DLD1 (cell line): ENCODE measurements at regions not wholly inside any gene's neighbourhood (a gene's known extent, or its start where the extent isn't known, plus 50 kb on each side); places are given as distances from the start of the nearest gene placed in this dataset.
"Not testable (repeated sequence)": the region's sequence is repeated elsewhere in the genome, so short reads cannot be mapped to it uniquely, and the experiment has no call there.

Source experiments
- in situ Hi-C: cut with HindIII; loops from 2 replicates; pipeline ENCODE4 v1.10.0; 2017; ENCODE audit warnings: low sequenced_read_pairs

DNA sequence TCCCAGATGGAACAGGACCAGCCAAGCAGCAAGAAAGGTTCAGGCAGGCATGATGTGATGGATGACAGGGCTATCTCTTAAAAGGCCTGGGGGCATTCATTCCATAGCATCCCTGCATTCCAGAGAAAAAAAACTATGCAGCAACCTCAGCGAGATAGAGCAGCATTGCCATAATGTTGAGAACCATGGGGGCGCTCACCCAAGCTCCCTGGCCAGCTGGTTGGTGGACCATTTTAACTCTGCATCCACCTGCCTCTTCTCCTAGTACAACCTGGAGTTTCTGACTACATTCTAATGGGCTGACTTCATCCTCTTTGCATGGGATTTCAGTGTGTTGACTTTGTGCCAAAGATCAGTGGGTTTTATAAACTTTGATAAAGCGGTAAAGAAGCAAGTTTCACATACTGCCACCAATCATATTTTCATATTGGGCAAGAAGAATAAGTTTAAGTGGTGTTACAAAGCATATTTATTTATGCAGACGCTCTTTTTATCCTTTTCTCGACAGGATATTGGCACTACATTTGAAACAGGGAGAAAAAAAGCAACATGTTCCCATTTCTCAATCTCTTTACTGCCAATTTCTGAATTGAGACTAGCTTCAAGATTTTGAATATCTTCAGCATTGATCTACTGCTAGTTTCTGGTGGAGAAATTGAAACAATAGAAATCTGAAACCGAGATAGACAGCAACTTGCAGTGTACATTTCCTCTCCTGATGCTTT, 378.3 kb upstream of the WWC1 start:
- in situ Hi-C loops = no loop called here

DNA sequence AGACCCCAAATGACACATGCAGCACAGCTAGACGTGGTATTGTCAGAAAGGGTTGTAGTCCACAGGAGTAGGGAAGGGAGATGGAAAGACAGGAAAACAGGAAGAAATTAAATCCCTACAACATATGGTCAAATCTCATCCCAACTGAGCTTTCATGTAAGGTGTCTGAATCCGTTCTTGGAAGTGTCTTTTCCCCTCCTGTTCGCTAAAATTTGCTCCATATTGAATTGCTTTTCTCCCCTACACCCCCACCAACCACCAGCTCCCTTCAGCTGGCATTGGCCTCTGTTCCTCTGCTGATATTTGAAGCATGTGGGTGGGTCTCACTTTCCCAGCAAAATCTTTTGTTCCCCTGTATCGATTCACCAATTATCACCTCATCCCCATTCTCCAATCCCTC, 376.2 kb upstream of the WWC1 start:
- in situ Hi-C loops = loop anchor here (5.0 kb wide), 1 partner anchor 62 kb away; no protein-coding TSS in a partner anchor

DNA sequence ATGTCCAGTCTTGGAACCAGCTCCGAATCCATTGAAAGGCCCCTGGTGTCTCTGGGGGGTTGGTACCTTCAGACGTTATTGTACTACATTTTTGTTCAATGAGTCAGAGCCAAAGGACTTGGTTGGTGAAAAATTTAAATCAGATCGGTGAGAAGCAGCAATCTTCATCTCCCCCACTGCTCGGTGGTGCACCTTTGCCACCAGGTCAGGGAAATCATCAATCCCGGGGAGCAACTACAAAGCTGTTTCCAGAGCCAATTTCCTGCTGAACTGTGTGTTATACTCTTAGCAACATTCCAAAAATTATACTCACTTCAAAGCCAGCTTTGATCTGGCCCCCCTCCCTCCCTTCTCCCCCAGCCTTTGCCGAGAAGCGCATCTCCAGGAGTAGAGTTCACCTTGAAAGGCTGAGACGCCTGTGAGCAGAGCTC, 375.2 kb upstream of the WWC1 start:
- in situ Hi-C loops = loop anchor here (5.0 kb wide), 1 partner anchor 61 kb away; no protein-coding TSS in a partner anchor

DNA sequence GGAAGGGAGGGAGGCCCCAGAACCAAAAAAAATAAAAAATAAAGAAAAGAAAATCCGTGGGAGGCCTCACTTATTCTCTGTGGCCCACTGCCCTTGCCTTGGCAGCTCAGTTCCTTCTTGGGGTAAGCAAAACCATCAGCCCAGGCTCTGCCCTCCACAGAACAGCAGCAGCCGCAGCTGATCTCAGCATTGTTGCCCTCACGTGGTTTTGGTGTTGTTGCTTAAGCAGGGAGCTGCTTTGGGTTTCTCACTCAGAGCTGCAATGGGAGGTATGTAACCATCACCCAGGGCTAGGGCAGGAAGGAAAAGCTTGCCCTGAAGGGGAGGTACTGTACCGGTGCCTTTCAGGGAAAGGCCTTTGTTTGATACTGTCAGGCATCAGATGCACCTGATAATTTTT, 374.7 kb upstream of the WWC1 start:
- in situ Hi-C loops = loop anchor here (5.0 kb wide), 1 partner anchor 61 kb away; no protein-coding TSS in a partner anchor

DNA sequence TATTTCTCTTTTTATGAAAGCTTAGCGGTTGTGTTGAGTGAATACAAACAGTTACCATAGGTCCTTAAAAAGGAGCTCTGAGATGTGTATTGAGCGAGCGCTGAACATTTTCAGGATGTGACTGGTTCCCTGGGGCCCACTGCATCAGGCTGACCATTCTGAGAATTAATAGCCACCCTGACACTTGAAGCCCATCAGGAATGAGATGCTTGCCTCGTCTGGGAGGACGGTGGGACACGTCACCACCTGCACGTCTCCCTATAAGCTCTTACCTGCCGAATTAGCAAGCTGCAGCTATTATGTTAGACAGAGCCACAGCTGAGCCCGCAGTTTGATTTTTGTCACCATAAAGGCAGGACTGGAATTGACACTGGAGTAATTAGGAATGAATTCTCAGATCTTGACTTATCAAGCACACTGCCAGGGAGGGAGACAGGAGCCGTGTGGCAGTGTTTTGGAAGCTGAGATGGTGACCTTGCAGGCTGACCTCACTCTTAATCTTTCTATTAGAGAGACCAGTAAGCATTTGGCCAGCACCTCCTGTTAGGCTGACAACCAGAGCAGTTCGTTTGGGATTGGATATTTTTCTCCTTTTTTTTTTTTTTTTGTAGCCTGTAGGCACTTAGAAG, 373.1 kb upstream of the WWC1 start:
- in situ Hi-C loops = loop anchor here (5.0 kb wide), 1 partner anchor 59 kb away; no protein-coding TSS in a partner anchor

DNA sequence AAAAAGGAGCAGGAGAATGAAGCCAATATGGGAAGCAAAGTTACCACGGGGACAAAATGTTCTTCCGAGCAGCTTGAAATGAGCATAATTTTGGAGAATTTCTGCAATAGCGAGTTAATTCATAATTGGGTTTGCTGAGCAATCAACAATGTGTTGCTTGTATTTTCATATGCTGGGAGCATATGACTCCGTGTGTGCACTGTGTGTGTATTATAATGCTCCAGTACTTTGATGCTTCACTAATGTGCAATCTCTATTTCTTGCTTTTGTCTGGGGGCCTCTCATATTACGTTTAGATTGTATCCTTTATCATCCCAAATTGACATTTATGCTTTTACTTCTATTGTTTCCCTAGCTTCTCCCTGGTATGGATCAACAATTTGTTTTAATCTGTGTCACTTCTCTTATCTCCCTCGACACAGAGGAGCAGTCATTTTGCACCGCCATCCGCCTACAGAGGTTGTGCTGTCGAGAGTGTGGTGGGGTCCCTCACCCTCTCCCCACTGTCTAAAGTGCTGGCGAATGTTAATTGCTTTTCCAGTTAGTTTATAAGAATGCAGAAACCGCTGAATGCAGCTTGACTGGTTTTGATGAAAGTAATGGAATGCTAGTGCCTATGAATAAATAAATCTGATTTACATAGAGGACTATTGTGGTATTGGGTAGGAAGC, 372.5 kb upstream of the WWC1 start:
- in situ Hi-C loops = loop anchor here (5.0 kb wide), 1 partner anchor 58 kb away; no protein-coding TSS in a partner anchor

DNA sequence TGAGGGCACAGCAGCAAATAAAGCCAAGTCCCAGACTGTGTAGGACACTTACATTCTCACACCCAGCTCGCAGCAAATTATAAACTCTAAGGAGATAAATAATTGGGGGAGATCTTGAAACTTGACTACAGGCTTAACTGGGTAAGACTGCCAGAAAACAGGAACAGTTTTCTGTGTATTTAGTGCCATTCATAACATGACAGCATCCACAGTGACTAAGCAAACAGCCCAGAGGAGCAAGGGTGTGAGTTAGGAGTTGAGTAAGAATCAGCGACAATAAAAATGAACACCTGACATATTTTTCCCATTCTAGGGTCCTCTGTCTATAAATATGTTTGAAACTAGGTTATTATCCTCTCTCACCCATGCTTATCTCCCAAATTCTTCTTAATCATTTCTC, 370.9 kb upstream of the WWC1 start:
- in situ Hi-C loops = no loop called here

DNA sequence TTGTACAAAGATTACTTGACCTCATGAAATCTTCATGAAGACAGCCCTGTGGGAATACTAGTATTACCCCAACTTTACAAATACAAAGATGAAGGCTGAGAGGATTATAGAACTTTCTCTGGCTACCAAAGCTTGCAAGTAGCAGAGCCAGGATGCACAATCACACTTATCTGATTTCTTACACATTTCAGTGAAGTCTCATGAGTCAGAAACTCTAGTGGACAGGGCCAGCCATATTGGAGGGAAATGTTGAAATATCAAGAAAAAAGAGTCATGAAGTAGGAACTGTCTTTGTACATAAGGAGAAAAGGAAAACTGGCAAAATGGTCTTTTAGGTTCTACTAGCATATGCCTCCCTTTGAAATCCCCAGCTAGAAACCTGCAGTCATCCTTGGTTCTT, 369.6 kb upstream of the WWC1 start:
- in situ Hi-C loops = no loop called here

DNA sequence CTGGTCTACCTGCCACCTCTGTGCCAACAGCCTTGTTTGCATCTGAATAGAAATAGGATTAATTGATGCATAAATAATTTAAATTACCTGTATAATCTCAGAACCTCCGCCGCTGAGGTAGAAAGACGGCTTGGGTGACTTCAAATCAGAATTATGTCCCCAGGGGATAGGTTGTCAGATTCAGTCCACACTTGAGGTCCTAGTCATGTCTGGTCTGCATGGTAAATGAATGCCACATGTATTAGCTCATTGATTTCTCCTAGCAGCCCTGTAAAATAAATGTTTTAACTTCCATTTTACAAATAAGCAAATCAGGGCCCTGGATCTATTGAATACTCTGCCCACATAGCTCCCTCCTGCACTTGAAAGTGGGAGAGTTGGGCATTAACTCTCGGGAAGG, 368.0 kb upstream of the WWC1 start:
- in situ Hi-C loops = no loop called here

DNA sequence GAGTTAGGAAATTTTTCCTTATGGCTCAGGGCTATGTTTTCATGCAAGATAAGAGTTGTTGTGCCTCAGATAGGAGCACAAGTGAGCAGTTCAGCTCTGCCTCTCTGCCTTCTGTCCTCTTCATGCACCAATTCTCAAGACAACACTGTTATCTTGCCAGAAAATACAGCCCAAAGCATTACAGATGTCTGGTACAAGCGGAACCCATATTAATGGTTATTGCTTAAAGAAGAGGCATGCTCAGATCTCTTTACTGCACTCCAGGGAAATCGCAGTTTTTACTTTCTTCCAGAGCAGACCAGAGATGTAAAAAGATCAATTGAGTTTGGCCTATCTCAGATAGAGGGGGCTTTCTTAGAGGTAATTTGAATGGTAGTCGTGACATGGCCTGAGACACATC, 361.6 kb upstream of the WWC1 start:
- in situ Hi-C loops = no loop called here

DNA sequence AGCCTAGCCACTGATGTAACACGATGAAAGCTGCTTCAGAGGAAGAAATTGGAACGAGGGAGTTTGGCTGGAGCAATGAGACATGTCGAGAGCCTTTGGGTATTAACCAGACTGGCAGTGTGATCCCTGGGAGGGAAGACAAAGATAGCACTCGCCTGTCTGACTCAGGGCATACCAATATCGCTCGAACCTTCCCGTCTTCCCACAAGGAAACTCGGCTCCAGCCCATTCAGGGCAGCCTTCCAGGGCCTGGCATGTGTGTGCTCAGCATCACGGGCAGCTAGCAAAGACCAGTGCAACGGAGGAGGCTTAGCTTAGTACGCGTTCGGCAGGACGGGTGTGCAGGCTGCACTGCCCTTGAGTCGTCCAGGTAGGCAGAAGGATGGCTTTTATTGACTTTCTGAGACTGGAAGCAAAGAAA, 356.9 kb upstream of the WWC1 start:
- in situ Hi-C loops = no loop called here

DNA sequence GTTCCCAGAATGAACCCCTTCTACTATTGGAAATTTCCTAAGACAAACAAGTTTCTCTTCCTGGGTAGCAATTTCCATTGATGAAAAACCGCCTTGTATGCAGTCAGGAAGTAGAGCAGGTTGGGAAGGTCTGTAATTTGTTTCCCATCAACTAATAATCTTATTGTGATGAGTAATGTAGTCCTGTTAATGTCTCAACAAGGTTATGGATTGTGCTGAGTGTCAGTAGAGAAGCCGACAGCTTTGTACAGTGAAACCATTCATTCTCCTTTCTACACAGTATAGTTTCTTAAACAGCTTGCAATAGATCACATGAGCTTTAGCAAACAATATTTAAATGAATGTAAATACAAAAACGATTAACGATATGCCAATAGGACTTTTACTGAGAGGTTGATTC, 355.4 kb upstream of the WWC1 start:
- in situ Hi-C loops = no loop called here

DNA sequence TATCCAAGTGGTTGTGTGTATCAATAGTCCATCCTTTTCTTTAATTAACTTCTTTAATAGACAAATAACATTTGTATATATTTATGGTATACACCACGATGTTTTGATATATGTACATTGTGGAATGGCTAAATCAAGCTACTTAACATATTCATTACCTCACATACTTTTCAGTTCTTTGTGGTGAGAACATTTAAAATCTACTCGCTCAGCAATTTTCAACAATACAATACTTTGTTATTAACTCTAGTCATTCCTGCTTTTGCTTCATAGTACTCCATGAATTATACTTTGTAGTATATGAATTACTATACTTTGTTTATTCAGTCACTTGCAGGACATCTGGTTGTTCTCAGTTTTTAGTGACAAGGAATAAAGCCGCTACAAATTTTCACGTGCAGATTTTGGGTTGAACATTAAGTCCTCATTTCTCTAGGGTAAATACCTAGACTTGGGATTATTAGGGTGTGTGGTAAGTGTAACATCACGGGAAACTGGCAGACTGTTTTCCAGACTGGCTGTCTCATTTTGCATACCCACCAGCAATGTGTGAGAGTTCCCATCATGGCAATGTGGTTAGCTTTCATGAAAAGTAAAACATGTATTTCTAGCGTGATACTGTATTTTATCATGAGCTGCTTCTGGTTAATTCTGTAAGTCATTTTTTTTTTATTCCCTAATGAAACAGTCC, 354.4 kb upstream of the WWC1 start:
- in situ Hi-C loops = no loop called here

DNA sequence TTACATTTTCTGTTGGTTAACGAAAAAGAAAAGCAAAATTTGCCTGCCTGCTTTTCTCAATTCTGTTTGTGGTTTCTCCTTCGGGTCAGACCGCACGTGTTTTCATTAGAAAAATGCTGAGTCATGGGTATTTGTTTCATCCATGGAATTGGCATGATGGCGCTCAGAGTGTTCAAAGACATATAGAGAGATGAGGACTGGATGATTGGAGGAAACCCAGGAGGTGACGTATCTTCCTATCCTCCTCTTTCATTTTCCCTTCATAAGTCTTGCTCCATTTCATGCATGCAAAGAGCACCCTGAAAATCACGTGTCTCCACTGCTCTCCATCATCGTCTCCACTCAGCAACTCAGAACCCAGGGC, 353.8 kb upstream of the WWC1 start:
- in situ Hi-C loops = no loop called here

DNA sequence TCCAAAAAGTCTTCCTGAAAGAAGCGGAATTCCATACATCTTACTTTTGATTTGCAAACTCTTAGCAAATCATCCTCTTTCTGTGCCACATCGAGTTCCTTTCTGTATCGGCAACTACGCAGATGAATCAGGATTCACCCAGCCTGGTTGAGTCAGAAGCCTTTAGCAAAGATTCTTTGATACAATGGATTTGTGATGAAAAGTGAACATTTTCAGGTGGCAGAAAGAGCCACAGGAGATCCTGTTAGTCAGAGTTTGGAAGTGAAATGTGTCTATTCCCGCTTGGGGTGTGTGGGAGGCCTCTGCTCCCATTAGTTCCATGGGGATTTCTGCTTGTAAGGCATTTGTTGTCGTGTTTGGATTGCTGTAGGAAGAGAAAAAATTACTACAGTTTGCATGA, 351.8 kb upstream of the WWC1 start:
- in situ Hi-C loops = no loop called here

DNA sequence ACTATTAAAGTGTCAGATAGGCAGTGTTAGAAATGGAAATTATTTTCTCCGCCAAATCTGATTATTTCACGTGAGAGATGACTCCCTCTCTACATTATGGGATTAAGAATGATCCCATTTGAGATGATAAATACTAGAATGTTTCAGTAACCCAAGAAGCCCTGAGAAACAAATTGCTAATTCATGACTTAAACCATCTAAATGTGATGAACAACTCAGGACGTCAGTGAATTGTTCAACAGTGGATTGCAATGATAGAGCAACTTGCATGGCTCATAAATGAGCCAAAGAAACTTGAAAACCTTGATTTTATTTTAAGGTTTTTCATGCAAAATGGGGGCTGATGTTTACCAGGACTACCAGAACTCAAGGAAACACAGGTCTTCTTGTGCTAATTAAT, 350.5 kb upstream of the WWC1 start:
- in situ Hi-C loops = no loop called here

DNA sequence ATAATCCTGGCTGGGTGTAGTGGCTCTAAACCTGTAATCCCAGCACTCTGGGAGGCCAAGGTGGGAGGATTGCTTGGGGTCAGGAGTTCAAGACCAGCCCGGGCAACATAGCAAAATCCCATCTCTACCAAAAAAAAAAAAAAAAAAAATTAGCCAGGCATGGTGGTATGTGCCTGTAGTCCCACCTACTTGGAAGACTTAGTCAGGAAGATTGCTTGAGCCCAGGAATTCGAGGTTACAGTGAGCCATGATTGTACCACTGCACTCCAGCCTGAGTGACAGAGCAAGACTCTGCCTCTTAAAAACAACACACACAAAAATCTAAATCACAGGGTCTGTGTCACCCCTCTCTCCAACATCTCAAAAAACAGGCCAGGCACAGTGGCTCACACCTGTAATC, 349.9 kb upstream of the WWC1 start:
- in situ Hi-C loops = not testable (repeated sequence)

DNA sequence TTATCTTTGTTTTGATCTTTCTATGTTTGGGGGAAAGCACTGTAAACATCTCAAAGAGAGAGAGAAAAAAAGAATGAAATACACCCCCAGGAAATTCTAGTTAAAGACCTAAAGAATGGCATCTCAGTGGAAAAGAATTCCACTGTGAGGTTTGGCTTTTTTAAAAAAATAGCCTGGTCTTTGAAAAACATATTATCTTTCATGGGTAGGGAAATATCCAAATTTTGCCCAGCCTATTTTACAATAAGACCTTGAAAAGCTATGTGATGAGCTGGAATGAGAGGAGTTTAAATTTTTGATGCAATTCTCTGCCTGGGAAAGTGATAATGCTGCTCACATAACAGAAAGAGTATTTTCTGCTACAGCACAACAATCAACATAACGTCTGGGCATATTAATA, 348.1 kb upstream of the WWC1 start:
- in situ Hi-C loops = no loop called here

DNA sequence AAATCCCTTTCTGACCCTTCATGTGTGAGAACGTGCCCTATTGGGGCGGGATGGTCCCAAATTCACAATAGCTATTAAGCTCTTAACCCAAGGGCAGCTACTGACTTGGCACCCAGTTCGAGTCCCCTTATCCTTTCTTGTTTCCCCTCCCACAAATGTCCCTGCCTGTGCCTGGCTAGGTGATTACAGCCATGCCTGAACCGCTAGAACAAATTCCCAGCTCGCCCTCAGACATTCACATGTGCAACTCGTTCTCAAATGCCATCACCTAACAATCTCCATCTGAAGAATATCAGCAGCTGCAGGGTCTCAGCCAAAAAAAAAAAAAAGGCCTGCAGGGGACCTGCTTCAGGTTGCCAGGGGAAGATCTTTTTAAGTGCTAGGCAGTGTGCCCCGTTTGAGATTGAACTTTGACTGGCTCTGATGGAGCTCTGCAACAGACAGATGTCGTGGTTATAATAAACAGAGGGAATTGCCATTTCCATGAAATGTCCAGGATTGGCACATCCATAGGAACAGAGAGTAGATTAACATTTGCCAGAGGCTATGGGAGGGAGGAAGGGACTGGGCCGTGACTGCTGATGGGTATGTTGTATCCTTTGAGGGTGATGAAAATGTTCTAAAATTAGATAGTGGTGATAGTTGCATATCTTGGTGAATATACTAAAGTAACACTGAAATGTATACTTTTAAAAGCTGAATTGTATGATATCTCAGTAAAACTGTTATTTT, 347.2 kb upstream of the WWC1 start:
- in situ Hi-C loops = no loop called here

DNA sequence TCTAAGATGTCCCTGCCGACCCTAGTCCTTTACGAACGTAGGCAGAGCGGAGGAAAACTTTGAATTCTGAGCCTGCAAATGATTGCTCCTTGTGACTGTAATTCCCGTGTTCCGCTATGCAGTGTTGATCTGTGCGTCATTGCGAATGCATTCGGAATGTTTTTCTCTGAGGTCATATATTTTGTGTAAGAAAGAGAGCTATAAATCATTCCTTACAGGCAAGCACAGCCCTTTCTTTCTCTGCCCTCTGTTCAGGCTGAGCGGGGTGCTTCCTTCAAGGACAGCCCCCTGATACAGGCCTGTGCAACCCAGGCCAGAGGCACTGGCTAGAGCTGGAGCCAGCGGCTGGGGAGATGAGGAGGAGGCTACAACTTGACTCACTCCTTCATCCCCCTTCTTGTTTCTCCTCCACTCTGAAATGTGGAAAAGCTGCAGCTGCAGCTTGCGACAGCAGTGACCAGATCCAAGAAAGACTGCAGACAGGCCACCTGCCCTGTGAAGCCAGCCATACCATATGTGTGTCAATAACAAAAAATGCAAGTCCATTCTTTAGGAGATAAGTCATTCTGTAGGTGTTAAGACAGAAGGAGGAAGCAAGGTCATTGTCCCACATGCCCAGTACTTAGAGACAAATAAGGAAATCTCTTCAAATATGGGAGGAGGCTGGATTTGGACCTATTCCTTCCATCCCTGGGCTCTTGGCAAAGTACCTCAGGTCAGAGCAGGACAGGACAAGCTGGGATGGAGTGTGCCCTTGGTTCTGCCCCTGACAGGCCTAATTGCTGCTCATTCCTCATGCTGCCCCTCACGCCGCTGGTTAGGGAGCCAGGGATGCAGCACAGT, 345.7 kb upstream of the WWC1 start:
- in situ Hi-C loops = no loop called here
